GM12892 (cell line): ENCODE measurements at regions not wholly inside any gene's neighbourhood (a gene's known extent, or its start where the extent isn't known, plus 50 kb on each side); places are given as distances from the start of the nearest gene placed in this dataset.

Source experiments
- POLR2A ChIP-seq: IDR thresholded peaks from 2 replicates; pipeline ENCODE4 v1.6.1; 2011; ENCODE audit warnings: low read depth, low read length, control low read depth
- POLR2AphosphoS5 ChIP-seq: IDR thresholded peaks from 2 replicates; pipeline ENCODE4 v1.6.1; 2011; ENCODE audit warnings: low read depth, low read length, control low read depth
- TAF1 ChIP-seq: IDR thresholded peaks from 2 replicates; pipeline ENCODE4 v1.6.1; 2011; ENCODE audit warnings: low read depth, mild to moderate bottlenecking, control low read depth, low read length, borderline replicate concordance

- TF ChIP-seq POLR2A (no peak), POLR2AphosphoS5 (no peak), TAF1 (no peak)
Observed at GRCh38 chr3:82467051-82467450, 705.6 kb upstream of the GBE1 start.
